ENCODE measurements at regions not wholly inside any gene's neighbourhood (a gene's known extent, or its start where the extent isn't known, plus 50 kb on each side); places are given as distances from the start of the nearest gene placed in this dataset.
A peak's percentile ranks its signal among the peaks of the same experiment; 100 is the strongest.

- TF ChIP-seq, protein P1, sequence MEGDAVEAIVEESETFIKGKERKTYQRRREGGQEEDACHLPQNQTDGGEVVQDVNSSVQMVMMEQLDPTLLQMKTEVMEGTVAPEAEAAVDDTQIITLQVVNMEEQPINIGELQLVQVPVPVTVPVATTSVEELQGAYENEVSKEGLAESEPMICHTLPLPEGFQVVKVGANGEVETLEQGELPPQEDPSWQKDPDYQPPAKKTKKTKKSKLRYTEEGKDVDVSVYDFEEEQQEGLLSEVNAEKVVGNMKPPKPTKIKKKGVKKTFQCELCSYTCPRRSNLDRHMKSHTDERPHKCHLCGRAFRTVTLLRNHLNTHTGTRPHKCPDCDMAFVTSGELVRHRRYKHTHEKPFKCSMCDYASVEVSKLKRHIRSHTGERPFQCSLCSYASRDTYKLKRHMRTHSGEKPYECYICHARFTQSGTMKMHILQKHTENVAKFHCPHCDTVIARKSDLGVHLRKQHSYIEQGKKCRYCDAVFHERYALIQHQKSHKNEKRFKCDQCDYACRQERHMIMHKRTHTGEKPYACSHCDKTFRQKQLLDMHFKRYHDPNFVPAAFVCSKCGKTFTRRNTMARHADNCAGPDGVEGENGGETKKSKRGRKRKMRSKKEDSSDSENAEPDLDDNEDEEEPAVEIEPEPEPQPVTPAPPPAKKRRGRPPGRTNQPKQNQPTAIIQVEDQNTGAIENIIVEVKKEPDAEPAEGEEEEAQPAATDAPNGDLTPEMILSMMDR (IDR thresholded peaks at IDR 0.05; ENCODE audit: poor library complexity) = peak; percentile 4
- no peak for TF ChIP-seq EZH2 (IDR thresholded peaks at IDR 0.05; ENCODE audit: borderline replicate concordance)
Measured at GRCh38 chr10:64271983-64272382, 750.8 kb downstream of the REEP3 start.

All from hepatocyte (in vitro differentiated cells).